ENCODE measurements at regions not wholly inside any gene's neighbourhood (a gene's known extent, or its start where the extent isn't known, plus 50 kb on each side); places are given as distances from the start of the nearest gene placed in this dataset.

- Histone ChIP-seq H3K4me2 (no peak overlapping the region), H3K79me2 (no peaks in the 10 kb centered on the region), H3K9me2 (replicated peaks; ENCODE audit: insufficient read depth) (no peaks in the 10 kb centered on the region), H3K36me3 (replicated peaks; ENCODE audit: insufficient read depth, low read depth) (no peaks in the 10 kb centered on the region), H3K4me3 (no peak overlapping the region), H3K27me3 (no peaks in the 10 kb centered on the region), H3K27ac (no peak overlapping the region), H3K9me3 (ENCODE audit: low read depth) (no peaks in the 10 kb centered on the region), H3K4me1 (ENCODE audit: insufficient read depth) (no peaks in the 10 kb centered on the region), H4K20me1 (ENCODE audit: insufficient read depth, poor library complexity, severe bottlenecking) (no peaks in the 10 kb centered on the region), H2AFZ (no peak overlapping the region)
- no peak for TF ChIP-seq EZH2phosphoT487 (IDR thresholded peaks at IDR 0.05; ENCODE audit: low read depth, severe bottlenecking, unreplicated experiment)
- TF ChIP-seq EZH2 (IDR thresholded peaks at IDR 0.05; ENCODE audit: borderline replicate concordance), result no peak
- TF ChIP-seq CTCF (IDR thresholded peaks at IDR 0.05; ENCODE audit: poor library complexity), result no peak
- 89% methylated on average over 4 of the region's 4 CpGs for WGBS (ENCODE audit: low lambda C conversion rate, missing lambda C conversion rate)
- DNase-seq (ENCODE audit: low spot score), result no peak
Observed at GRCh38 chr6:93806409-93807270, 387.3 kb upstream of the EPHA7 start.

- TF ChIP-seq EZH2 (IDR thresholded peaks at IDR 0.05; ENCODE audit: borderline replicate concordance) (no peak), EZH2phosphoT487 (IDR thresholded peaks at IDR 0.05; ENCODE audit: low read depth, severe bottlenecking, unreplicated experiment) (no peak), CTCF (IDR thresholded peaks at IDR 0.05; ENCODE audit: poor library complexity) (no peak)
- no peaks in the 10 kb centered on the region for H3K4me1 ChIP-seq (ENCODE audit: insufficient read depth)
- H3K9me2 ChIP-seq (replicated peaks; ENCODE audit: insufficient read depth), result no peaks in the 10 kb centered on the region
- no peak overlapping the region for H3K4me2 ChIP-seq
- H4K20me1 ChIP-seq (ENCODE audit: insufficient read depth, poor library complexity, severe bottlenecking), result no peaks in the 10 kb centered on the region
- no peaks in the 10 kb centered on the region for H3K27me3 ChIP-seq
- no peaks in the 10 kb centered on the region for H3K9me3 ChIP-seq (ENCODE audit: low read depth)
- H3K27ac ChIP-seq, result no peak overlapping the region
- H3K4me3 ChIP-seq, result no peak overlapping the region
- no peaks in the 10 kb centered on the region for H3K36me3 ChIP-seq (replicated peaks; ENCODE audit: insufficient read depth, low read depth)
- no peaks in the 10 kb centered on the region for H3K79me2 ChIP-seq
- no peak for DNase-seq (ENCODE audit: low spot score)
- H2AFZ ChIP-seq, result no peak overlapping the region
- WGBS (ENCODE audit: low lambda C conversion rate, missing lambda C conversion rate), result 96% methylated on average over 2 of the region's 2 CpGs
Observed at GRCh38 chr6:93801101-93801847, 381.9 kb upstream of the EPHA7 start.

GRCh38 chr6:93799226-93799625 lies 379.9 kb upstream of the EPHA7 start:
- H3K4me3 ChIP-seq, result no peak overlapping the region
- no peaks in the 10 kb centered on the region for H4K20me1 ChIP-seq (ENCODE audit: insufficient read depth, poor library complexity, severe bottlenecking)
- 81% methylated on average over 3 of the region's 3 CpGs for WGBS (ENCODE audit: low lambda C conversion rate, missing lambda C conversion rate)
- no peaks in the 10 kb centered on the region for H3K4me1 ChIP-seq (ENCODE audit: insufficient read depth)
- TF ChIP-seq CTCF (IDR thresholded peaks at IDR 0.05; ENCODE audit: poor library complexity) (no peak), EZH2 (IDR thresholded peaks at IDR 0.05; ENCODE audit: borderline replicate concordance) (no peak), EZH2phosphoT487 (IDR thresholded peaks at IDR 0.05; ENCODE audit: low read depth, severe bottlenecking, unreplicated experiment) (no peak)
- H3K9me3 ChIP-seq (ENCODE audit: low read depth), result no peaks in the 10 kb centered on the region
- H3K79me2 ChIP-seq, result no peaks in the 10 kb centered on the region
- H2AFZ ChIP-seq, result no peak overlapping the region
- no peaks in the 10 kb centered on the region for H3K27me3 ChIP-seq
- H3K36me3 ChIP-seq (replicated peaks; ENCODE audit: insufficient read depth, low read depth), result no peaks in the 10 kb centered on the region
- no peak overlapping the region for H3K27ac ChIP-seq
- H3K4me2 ChIP-seq, result no peak overlapping the region
- no peak for DNase-seq (ENCODE audit: low spot score)
- H3K9me2 ChIP-seq (replicated peaks; ENCODE audit: insufficient read depth), result no peaks in the 10 kb centered on the region
